ENCODE measurements at regions not wholly inside any gene's neighbourhood (a gene's known extent, or its start where the extent isn't known, plus 50 kb on each side); places are given as distances from the start of the nearest gene placed in this dataset.

DNA sequence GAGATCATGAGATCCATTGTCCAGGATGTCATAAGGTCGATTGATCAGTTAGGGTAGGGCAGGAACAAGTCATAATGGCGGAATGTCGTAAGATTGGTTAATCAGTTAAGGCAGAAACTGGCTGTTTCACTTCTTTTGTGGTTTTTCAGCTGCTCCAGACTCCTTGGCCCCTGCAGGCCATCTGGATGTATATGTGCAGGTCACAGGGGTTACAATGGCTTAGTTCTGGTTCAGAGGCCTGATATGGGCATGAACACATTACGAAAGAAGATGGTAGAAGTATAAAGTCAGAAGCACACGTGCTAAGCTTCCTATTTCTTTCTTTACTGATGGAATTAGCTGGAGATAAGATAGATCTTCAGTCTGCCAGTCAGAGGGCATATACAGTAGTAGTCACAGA lies 315.4 kb upstream of the LRRC3B start:
- TF ChIP-seq CTCF (optimal IDR thresholded peaks at IDR 0.05 in 1 of 3, IDR thresholded peaks at IDR 0.05 in 1 of 3, conservative IDR thresholded peaks at IDR 0.05 in 1 of 3; ENCODE audit: extremely low read depth in 1 of 3, insufficient read depth in 2 of 3, low read length in 3 of 3) (no peak), EZH2 (IDR thresholded peaks at IDR 0.05; ENCODE audit: low read length) (no peak)

Data from keratinocyte (primary cell).